ENCODE measurements at regions not wholly inside any gene's neighbourhood (a gene's known extent, or its start where the extent isn't known, plus 50 kb on each side); places are given as distances from the start of the nearest gene placed in this dataset.

GRCh38 chr2:56732946-56733345 lies 549.2 kb downstream of the CCDC85A start:
- intact Hi-C loops (cut with DNase I, micrococcal nuclease): no loop called here
- H3K36me3 ChIP-seq (ENCODE audit: low read depth): no peaks in the 10 kb centered on the region
- no peak for DNase-seq

DNA sequence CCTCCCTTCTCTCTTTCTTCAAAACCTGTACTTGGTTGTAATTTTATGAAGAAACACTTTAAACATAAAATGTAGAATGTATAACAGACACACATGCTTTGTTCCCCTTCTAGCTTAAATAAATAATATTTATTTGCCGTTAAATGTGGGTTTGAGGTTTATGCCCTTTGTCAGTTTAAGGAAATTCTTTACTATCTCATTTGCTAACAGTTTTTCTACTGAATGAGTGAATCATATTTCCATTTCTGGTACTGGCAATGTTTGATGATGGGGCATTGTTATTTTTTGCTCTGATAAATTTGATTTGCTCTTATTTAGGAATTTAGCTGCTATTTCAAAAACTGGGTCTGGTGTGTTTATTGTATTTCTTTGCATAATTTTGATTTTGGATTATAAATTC lies 555.6 kb downstream of the CCDC85A start:
- intact Hi-C loops (cut with DNase I, micrococcal nuclease): no loop called here
- DNase-seq (no peak), ATAC-seq (no peak)
- H3K9me3 ChIP-seq: no peaks in the 10 kb centered on the region
- TF ChIP-seq, protein P1, sequence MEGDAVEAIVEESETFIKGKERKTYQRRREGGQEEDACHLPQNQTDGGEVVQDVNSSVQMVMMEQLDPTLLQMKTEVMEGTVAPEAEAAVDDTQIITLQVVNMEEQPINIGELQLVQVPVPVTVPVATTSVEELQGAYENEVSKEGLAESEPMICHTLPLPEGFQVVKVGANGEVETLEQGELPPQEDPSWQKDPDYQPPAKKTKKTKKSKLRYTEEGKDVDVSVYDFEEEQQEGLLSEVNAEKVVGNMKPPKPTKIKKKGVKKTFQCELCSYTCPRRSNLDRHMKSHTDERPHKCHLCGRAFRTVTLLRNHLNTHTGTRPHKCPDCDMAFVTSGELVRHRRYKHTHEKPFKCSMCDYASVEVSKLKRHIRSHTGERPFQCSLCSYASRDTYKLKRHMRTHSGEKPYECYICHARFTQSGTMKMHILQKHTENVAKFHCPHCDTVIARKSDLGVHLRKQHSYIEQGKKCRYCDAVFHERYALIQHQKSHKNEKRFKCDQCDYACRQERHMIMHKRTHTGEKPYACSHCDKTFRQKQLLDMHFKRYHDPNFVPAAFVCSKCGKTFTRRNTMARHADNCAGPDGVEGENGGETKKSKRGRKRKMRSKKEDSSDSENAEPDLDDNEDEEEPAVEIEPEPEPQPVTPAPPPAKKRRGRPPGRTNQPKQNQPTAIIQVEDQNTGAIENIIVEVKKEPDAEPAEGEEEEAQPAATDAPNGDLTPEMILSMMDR (IDR thresholded peaks at IDR 0.05): no peak
- no peaks in the 10 kb centered on the region for H3K4me1 ChIP-seq (ENCODE audit: low read depth)
- H3K4me3 ChIP-seq: no peak overlapping the region
- no peaks in the 10 kb centered on the region for H3K36me3 ChIP-seq (ENCODE audit: low read depth)

More at GRCh38 chr2:56732946-56733345, 549.2 kb downstream of the CCDC85A start:
- Histone ChIP-seq H3K9me3 (peaks cover under 1% of the 10 kb centered on the region), H3K4me1 (ENCODE audit: low read depth) (no peaks in the 10 kb centered on the region), H3K4me3 (no peak overlapping the region)
- TF ChIP-seq, protein P1 (IDR thresholded peaks at IDR 0.05): no peak
- ATAC-seq: no peak

DNA sequence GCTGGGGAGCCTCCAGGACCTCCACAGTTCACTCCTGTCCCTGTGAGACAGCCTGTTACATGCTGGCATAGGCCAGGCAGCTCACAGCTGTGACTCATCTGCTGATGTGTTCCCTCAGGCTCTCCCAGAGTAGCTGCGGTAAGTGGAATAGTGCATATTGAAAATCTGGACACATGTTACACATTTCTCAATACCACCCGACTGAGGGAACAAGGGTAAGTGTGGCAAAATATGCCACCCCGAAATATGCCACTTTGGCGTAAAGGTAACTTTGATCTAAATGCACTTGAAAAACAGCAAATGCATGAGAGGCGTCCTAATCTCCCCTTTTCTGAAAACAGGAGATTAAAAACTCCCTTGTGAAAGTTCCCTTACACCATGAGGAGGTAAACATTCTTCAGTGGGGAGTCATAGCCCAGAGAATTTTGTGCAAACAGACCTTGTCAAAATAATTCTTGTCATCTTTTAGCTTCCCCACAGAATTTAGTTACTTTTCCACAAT lies 557.9 kb downstream of the CCDC85A start:
- ATAC-seq: no peak
- H3K4me3 ChIP-seq: no peak overlapping the region
- intact Hi-C loops (cut with DNase I, micrococcal nuclease): no loop called here
- no peaks in the 10 kb centered on the region for H3K9me3 ChIP-seq
- no peaks in the 10 kb centered on the region for H3K4me1 ChIP-seq (ENCODE audit: low read depth)
- TF ChIP-seq, protein P1 (IDR thresholded peaks at IDR 0.05): no peak
- no peak for DNase-seq
- no peaks in the 10 kb centered on the region for H3K36me3 ChIP-seq (ENCODE audit: low read depth)

DNA sequence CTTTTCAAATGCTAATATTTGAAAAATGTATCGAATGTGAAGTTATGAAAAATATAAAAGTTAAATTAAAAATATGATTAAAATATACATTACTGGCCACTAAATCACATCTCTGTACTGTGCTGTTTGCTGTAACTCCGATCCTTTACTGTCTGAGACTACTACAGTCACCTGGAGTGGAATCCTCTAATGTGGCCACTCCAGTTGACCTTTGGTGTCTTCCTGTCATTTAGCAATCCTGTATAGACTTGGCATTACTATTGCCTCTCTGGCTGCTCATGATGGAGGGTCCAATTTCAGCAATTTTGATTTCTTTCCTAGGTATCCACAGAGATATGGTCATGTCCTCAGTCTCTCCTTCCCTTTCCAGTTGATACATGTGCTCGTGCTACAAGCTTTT lies 560.0 kb downstream of the CCDC85A start:
- Histone ChIP-seq H3K36me3 (ENCODE audit: low read depth) (no peaks in the 10 kb centered on the region), H3K4me3 (no peak overlapping the region), H3K9me3 (no peaks in the 10 kb centered on the region), H3K4me1 (ENCODE audit: low read depth) (no peaks in the 10 kb centered on the region)
- intact Hi-C loops (cut with DNase I, micrococcal nuclease): no loop called here
- TF ChIP-seq, protein P1 (IDR thresholded peaks at IDR 0.05): no peak
- ATAC-seq: no peak
- DNase-seq: no peak

GRCh38 chr2:56749152-56749752 lies 565.5 kb downstream of the CCDC85A start:
- no peaks in the 10 kb centered on the region for H3K9me3 ChIP-seq
- no peak for ATAC-seq
- DNase-seq: no peak
- no peak overlapping the region for H3K4me3 ChIP-seq
- no peaks in the 10 kb centered on the region for H3K36me3 ChIP-seq (ENCODE audit: low read depth)
- intact Hi-C loops (cut with DNase I, micrococcal nuclease): no loop called here
- no peaks in the 10 kb centered on the region for H3K4me1 ChIP-seq (ENCODE audit: low read depth)
- TF ChIP-seq, protein P1 (IDR thresholded peaks at IDR 0.05): no peak

DNA sequence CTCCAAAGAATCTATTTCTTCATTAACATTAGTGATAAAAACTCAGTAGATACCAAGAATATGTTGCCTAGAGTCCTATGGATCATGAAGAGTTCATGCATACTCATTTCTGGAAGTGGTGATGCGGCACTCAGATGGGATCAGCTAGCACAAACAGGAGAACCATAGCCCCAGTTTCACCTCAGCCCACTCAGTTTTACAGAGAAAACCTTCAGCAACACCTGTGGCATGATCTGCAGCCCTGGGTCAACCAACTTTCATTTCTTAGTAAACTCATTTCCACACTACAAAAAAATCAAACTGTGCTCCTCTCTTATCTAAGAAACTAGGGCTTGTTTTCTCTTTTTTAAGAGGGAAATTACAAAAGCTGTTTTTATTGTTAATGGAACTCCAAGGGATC lies 569.4 kb downstream of the CCDC85A start:
- TF ChIP-seq, protein P1 (IDR thresholded peaks at IDR 0.05): no peak
- intact Hi-C loops (cut with DNase I, micrococcal nuclease): no loop called here
- H3K4me3 ChIP-seq: no peak overlapping the region
- H3K4me1 ChIP-seq (ENCODE audit: low read depth): no peaks in the 10 kb centered on the region
- DNase-seq (no peak), ATAC-seq (no peak)
- H3K9me3 ChIP-seq: no peaks in the 10 kb centered on the region
- no peaks in the 10 kb centered on the region for H3K36me3 ChIP-seq (ENCODE audit: low read depth)
